ENCODE measurements at regions not wholly inside any gene's neighbourhood (a gene's known extent, or its start where the extent isn't known, plus 50 kb on each side); places are given as distances from the start of the nearest gene placed in this dataset.
"Not testable (repeated sequence)": the region's sequence is repeated elsewhere in the genome, so short reads cannot be mapped to it uniquely, and the experiment has no call there.

- no peak for DNase-seq (ENCODE audit: low spot score)
Measured at GRCh38 chr20:53819973-53820451, 226.4 kb upstream of the ZNF217 start.

- no peak for DNase-seq (ENCODE audit: low spot score)
Measured at GRCh38 chr20:53818457-53819177, 225.0 kb upstream of the ZNF217 start.

- DNase-seq (ENCODE audit: low spot score), result not testable (repeated sequence)
Measured at GRCh38 chr20:53817513-53817912, 223.9 kb upstream of the ZNF217 start.

DNA sequence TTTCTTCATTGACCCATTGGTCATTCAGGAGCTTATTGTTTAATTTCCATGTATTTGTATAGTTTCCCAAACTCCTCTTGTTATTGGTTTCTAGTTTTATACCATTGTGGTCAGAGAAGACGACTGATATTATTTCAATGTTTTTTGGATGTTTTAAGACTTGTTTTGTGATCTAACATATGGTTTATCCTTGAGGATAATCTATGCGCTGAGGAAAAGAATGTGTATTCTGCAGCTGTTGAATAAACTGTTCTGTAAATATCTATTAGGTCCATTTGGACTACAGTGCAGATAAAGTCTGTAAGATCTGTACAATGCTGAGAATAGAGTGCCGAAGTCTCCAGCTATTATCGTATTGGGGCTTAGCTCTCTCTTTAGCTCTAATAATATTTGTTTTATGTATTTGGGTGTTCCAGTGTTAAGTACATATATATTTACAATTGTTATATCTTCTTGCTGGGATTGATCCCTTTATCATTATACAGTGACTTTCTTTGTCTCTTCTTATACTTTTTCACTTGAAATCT is 223.3 kb upstream of the ZNF217 start:
- no peak for DNase-seq (ENCODE audit: low spot score)

GRCh38 chr20:53815509-53815908 is 221.9 kb upstream of the ZNF217 start:
- DNase-seq (ENCODE audit: low spot score), result no peak

GRCh38 chr20:53814060-53814459 is 220.4 kb upstream of the ZNF217 start:
- no peak for DNase-seq (ENCODE audit: low spot score)

- no peak for DNase-seq (ENCODE audit: low spot score)
Measured at GRCh38 chr20:53813636-53814035, 220.0 kb upstream of the ZNF217 start.

- DNase-seq (ENCODE audit: low spot score), result no peak
Measured at GRCh38 chr20:53811577-53811976, 217.9 kb upstream of the ZNF217 start.

GRCh38 chr20:53810661-53811355 is 217.2 kb upstream of the ZNF217 start:
- no peak for DNase-seq (ENCODE audit: low spot score)

- DNase-seq (ENCODE audit: low spot score), result no peak
Measured at GRCh38 chr20:53809728-53810365, 216.2 kb upstream of the ZNF217 start.

GRCh38 chr20:53809217-53809616 is 215.6 kb upstream of the ZNF217 start:
- DNase-seq (ENCODE audit: low spot score), result no peak

DNA sequence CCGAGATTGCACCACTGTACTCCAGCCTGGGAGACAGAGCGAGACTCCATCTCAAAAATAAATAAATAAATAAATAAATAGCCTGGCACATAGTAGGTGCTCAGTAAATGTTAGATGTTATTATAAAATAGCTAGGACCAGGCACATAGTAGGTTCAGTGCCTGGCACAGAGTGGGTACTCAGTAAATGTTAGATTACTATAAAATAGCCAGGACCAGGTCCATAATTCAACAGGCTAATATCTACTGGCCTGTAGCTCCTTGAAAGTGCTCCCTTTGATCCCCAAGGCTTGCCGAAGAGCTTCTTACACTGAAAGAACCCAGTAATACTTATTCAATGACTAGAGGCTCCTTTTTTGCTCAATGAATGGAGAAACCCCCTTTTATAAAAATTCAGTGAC is 215.1 kb upstream of the ZNF217 start:
- DNase-seq (ENCODE audit: low spot score), result no peak

DNA sequence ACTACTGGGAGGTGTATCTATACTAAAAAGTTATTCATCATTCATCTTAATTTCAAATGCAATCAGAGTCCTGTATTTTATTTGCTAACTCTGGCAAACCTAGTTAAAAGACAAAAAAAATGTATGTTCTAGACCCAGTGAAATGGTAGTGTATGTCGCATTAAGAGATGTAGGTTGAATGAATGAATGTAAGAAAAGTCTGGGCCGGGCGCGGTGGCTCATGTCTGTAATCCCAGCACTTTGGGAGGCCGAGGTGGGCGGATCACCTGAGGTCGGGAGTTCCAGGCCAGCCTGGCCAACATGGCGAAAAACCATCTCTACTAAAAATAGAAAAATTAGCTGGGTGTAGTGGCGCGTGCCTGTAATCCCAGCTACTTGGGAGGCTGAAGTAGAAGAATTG is 214.7 kb upstream of the ZNF217 start:
- DNase-seq (ENCODE audit: low spot score), result not testable (repeated sequence)

GRCh38 chr20:53806683-53807401 is 213.2 kb upstream of the ZNF217 start:
- no peak for DNase-seq (ENCODE audit: low spot score)

- no peak for DNase-seq (ENCODE audit: low spot score)
Measured at GRCh38 chr20:53805895-53806384, 212.3 kb upstream of the ZNF217 start.

- DNase-seq (ENCODE audit: low spot score), result no peak
Measured at GRCh38 chr20:53804920-53805894, 211.6 kb upstream of the ZNF217 start.

- not testable (repeated sequence) for DNase-seq (ENCODE audit: low spot score)
Measured at GRCh38 chr20:53804308-53804707, 210.7 kb upstream of the ZNF217 start.

DNA sequence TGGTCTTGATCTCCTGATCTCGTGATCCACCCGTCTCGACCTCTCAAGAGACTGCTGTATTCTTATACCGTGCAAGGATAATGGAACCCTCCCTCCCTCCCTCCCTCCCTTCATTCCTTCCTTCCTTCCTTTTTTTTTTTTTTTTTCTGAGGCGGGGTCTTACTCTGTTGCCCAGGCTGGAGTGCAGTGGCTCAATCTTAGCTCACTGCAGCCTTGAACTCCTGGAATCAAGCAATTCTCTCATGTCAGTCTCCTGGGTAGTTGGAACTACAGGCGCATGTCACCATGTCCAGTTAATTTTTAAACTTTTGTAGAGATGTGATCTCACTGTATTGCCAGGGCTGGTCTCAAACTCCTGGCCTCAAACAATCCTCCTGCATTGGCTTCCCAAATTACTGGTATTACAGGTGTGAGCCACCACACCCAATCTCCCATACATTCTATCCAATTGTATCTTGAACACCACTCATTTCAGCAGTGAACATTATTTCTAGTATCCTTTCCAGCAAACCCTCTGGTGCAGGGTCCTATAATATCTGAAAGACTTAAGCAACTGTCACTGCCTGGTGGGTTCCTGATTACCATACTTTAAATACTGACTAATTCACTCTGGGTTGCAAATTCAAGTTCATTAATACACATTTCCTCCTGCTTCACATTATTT is 210.0 kb upstream of the ZNF217 start:
- DNase-seq (ENCODE audit: low spot score), result no peak

DNA sequence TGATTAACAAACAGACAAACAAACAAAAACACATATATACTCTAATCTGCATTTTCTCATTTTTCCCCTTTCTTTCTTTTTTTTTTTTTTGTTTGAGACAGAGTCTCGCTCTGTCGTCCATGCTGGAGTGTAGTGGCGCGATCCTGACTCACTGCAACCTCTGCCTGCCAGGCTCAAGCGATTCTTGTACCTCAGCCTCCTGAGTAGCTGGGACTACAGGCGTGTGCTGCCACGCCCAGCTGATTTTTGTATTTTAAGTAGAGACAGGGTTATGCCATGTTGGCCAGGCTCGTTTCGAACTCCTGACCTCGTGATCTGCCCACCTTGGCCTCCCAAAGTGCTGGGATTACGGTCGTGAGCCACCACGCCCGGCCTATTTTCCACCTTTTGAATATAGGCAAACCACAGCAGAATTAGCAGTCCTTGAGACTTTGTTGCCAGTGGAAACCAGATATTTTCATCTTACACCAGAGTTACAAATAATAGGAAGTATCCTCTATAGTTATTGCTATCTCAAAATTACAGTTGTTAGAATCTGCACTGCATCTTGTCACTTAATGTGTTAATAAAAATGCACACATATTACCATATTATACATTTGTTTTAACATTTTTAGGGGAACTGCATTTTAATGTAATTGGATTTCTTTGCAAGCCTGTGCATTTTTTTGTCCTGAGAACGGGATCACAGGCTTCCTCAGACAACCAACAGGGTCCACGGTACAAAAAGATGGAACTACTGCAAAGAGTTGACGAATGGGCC is 208.2 kb upstream of the ZNF217 start:
- no peak for DNase-seq (ENCODE audit: low spot score)
